HL-60 (cell line): ENCODE measurements at regions not wholly inside any gene's neighbourhood (a gene's known extent, or its start where the extent isn't known, plus 50 kb on each side); places are given as distances from the start of the nearest gene placed in this dataset.

Experiments
- CTCF ChIP-seq: IDR thresholded peaks from one replicate; pipeline ENCODE4 v1.5.1; 2011; ENCODE audit warnings: low read length, control low read depth, inconsistent platforms; ENCODE audit not compliant: insufficient read depth
- GABPA ChIP-seq: IDR thresholded peaks from 2 replicates; pipeline ENCODE4 v1.6.1; 2012; ENCODE audit warnings: low read depth
- POLR2AphosphoS5 ChIP-seq: IDR thresholded peaks from 2 replicates; pipeline ENCODE4 v1.6.1; 2012; ENCODE audit warnings: low read depth

- TF ChIP-seq CTCF (no peak), POLR2AphosphoS5 (no peak), GABPA (no peak)
Measured at GRCh38 chr5:155768332-155768731, 558.6 kb upstream of the SGCD start.
